ENCODE measurements at regions not wholly inside any gene's neighbourhood (a gene's known extent, or its start where the extent isn't known, plus 50 kb on each side); places are given as distances from the start of the nearest gene placed in this dataset.

DNA sequence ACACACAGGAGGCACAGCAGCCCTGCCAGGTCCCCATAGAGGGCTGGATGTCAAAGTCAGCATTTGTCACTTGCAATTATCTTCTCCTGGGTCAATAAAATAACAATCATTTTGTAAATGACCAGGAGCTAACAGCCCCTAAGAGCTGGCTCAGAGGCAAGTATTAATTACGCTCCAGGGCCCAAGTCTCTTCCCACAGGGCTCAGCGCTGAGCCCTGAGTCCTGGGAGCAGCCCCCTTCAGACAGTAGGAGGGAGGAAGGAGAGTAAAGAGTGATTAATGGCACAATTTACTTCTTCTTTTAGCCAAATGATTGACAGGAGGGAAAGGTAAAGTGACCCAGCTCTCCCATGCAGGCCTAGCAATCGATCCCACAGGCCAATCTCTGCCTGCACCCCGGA, 99.0 kb upstream of the DRD2 start:
- DNase-seq (no peak), ATAC-seq (no peak)
- Histone ChIP-seq H3K4me3 (no peak overlapping the region), H3K27me3 (no peaks in the 10 kb centered on the region), H3K27ac (no peak overlapping the region), H3K36me3 (no peaks in the 10 kb centered on the region), H3K4me1 (peaks cover 0 to 22% (median 5%) of the 10 kb centered on the region in 9 donors), H3K9me3 (no peaks in the 10 kb centered on the region)
- WGBS, 2 donors, result 94 to 95% methylated on average over 4 of the region's 4 CpGs
- TF ChIP-seq, protein P1, sequence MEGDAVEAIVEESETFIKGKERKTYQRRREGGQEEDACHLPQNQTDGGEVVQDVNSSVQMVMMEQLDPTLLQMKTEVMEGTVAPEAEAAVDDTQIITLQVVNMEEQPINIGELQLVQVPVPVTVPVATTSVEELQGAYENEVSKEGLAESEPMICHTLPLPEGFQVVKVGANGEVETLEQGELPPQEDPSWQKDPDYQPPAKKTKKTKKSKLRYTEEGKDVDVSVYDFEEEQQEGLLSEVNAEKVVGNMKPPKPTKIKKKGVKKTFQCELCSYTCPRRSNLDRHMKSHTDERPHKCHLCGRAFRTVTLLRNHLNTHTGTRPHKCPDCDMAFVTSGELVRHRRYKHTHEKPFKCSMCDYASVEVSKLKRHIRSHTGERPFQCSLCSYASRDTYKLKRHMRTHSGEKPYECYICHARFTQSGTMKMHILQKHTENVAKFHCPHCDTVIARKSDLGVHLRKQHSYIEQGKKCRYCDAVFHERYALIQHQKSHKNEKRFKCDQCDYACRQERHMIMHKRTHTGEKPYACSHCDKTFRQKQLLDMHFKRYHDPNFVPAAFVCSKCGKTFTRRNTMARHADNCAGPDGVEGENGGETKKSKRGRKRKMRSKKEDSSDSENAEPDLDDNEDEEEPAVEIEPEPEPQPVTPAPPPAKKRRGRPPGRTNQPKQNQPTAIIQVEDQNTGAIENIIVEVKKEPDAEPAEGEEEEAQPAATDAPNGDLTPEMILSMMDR (IDR thresholded peaks at IDR 0.05), result no peak
- intact Hi-C loops (cut with DNase I), result no loop called here

DNA sequence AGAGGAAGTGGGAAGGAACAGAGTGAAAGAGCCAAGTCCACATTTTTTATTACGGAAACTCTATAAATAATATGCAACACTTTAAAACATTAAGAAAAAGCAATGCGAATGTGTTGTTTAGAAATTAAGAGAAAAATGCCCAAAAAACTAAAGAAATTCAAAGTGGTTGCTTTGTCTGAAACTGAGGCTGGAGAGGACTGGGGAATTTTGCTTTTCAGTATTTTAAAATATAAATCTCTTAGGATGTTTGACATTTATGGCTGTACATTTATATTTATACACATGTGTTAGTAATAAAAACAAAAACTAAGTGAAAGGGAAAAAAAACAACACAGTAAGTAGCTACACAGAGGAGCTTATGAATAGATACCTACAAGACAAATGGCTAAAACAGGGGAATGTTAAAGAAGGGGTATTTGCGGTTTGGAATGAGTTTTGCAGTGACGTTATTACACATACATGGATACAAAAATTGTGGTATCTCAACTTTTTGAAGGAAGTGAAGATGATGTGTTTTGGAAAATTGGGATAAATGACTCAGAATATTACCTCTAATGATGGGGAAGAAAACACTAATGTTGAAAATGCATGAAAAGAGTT, 97.0 kb upstream of the DRD2 start:
- Histone ChIP-seq H3K36me3 (no peaks in the 10 kb centered on the region), H3K27ac (no peak overlapping the region), H3K4me3 (no peak overlapping the region), H3K27me3 (no peaks in the 10 kb centered on the region), H3K4me1 (peaks cover 0 to 24% (median 7%) of the 10 kb centered on the region in 9 donors), H3K9me3 (no peaks in the 10 kb centered on the region)
- TF ChIP-seq, protein P1 (IDR thresholded peaks at IDR 0.05), result no peak
- DNase-seq (no peak), ATAC-seq (no peak)
- WGBS, 2 donors, result 67 to 73% methylated on average over 4 of the region's 4 CpGs
- intact Hi-C loops (cut with DNase I), result no loop called here

DNA sequence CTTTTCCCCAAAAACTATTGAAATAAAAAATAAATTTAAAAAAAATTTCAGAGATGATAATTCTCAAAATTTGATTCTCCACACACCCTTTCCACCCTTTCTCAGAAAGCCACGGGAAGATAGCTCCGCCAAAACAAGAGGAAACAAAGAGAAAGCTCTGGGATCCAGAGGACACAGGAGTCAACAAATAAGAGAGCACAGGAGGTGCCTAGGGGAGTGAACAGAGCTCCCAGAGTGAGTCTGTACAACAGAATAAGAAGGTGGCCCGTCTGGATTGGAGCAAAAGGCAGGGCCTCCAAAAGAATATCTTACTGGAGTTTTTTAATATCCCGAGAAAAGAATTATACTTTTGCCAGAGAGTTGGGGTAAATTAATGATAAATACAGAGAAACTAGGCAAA, 96.3 kb upstream of the DRD2 start:
- Histone ChIP-seq H3K27me3 (no peaks in the 10 kb centered on the region), H3K27ac (no peak overlapping the region), H3K36me3 (no peaks in the 10 kb centered on the region), H3K9me3 (no peaks in the 10 kb centered on the region), H3K4me3 (no peak overlapping the region), H3K4me1 (peaks cover 0 to 22% (median 5%) of the 10 kb centered on the region in 9 donors)
- TF ChIP-seq, protein P1 (IDR thresholded peaks at IDR 0.05), result no peak
- DNase-seq (no peak), ATAC-seq (no peak)
- intact Hi-C loops (cut with DNase I), result no loop called here
- WGBS, 2 donors, result 58 to 62% methylated on average over 4 of the region's 4 CpGs

DNA sequence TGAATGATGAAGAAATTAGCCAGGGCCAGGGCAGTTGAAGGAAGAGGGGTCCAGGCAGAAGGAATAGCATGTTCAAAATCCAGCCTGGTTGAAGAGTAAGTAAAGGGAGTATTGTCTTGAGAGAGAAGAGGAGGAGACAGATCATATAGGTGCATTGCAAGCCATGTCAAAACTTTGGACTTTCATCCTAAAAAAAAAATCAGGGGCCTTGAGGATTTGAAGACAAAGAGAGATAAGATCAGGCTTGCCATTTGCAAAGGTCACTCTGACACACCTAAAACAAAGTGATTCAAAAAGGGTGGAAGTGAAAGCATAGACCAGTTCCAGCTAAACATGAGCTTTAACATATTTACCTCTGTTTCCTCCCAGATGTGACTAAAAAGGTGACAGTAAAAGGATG, 95.7 kb upstream of the DRD2 start:
- TF ChIP-seq, protein P1 (IDR thresholded peaks at IDR 0.05), result no peak
- intact Hi-C loops (cut with DNase I), result no loop called here
- ATAC-seq (no peak), DNase-seq (no peak)
- Histone ChIP-seq H3K9me3 (no peaks in the 10 kb centered on the region), H3K27me3 (no peaks in the 10 kb centered on the region), H3K27ac (no peak overlapping the region), H3K4me1 (peaks cover 0 to 22% (median 5%) of the 10 kb centered on the region in 9 donors), H3K4me3 (no peak overlapping the region), H3K36me3 (no peaks in the 10 kb centered on the region)

All from heart right ventricle (tissue), 16 donors.